Common myeloid progenitor, CD34-positive (primary cell): ENCODE measurements at regions not wholly inside any gene's neighbourhood (a gene's known extent, or its start where the extent isn't known, plus 50 kb on each side); places are given as distances from the start of the nearest gene placed in this dataset.

Experiments used
- CTCF ChIA-PET: fragments of 350-600 bp; sonication (Branson Sonifier 250); formaldehyde crosslinking; loops from one replicate; lab custom pipeline; 2021; ENCODE audit warnings: antibody characterized with exemption; lab: Charles Lee
- POLR2A ChIA-PET: fragments of 350-600 bp; sonication (Branson Sonifier 250); formaldehyde crosslinking; loops from one replicate; lab custom pipeline; 2021; ENCODE audit warnings: antibody characterized with exemption; lab: Charles Lee
- DNase-seq, 3 donors: peaks; one replicate each; pipeline versions ENCODE4 v3.0.0 to v3.0.0-alpha.2; 2013
- H3K27ac ChIP-seq, 2 experiments: 1 replicate in 1 of 2; 2 replicates in 1 of 2; pipeline ENCODE4 v1.7.0; 2013; ENCODE audit warnings: inconsistent platforms in 2 of 2, low read length in 2 of 2, mild to moderate bottlenecking in 2 of 2, low read depth in 1 of 2, moderate library complexity in 1 of 2; ENCODE audit not compliant: severe bottlenecking in 2 of 2, insufficient read depth in 1 of 2, poor library complexity in 1 of 2
- H3K27me3 ChIP-seq, 5 experiments: replicated peaks in 2 of 5; 1 replicate in 3 of 5; 2 replicates in 2 of 5; pipeline versions ENCODE4 v1.6.1 to v1.7.0; 2013; ENCODE audit warnings: low read length in 4 of 5, mild to moderate bottlenecking in 2 of 5, moderate library complexity in 2 of 5, inconsistent platforms in 1 of 5; ENCODE audit not compliant: insufficient read depth in 5 of 5, control insufficient read depth in 4 of 5
- H3K36me3 ChIP-seq, 4 experiments: 1 replicate in 2 of 4; 2 replicates in 2 of 4; pipeline versions ENCODE4 v1.6.1 to v1.7.0; 2013; ENCODE audit warnings: low read length in 3 of 4, control low read depth in 1 of 4, mild to moderate bottlenecking in 1 of 4; ENCODE audit not compliant: control insufficient read depth in 4 of 4, insufficient read depth in 4 of 4
- H3K4me1 ChIP-seq, 4 experiments: 1 replicate in 3 of 4; 2 replicates in 1 of 4; pipeline versions ENCODE4 v1.6.1 to v1.7.1; 2013; ENCODE audit warnings: low read length in 3 of 4, mild to moderate bottlenecking in 3 of 4, control low read depth in 1 of 4, inconsistent platforms in 1 of 4, moderate library complexity in 1 of 4; ENCODE audit not compliant: control insufficient read depth in 4 of 4, insufficient read depth in 4 of 4; ENCODE audit errors: control extremely low read depth in 1 of 4
- H3K4me3 ChIP-seq, 7 experiments: 1 replicate in 4 of 7; 2 replicates in 3 of 7; pipeline versions ENCODE4 v1.5.1 to v1.7.0; 2013; ENCODE audit warnings: mild to moderate bottlenecking in 7 of 7, low read length in 6 of 7, moderate library complexity in 6 of 7, inconsistent platforms in 2 of 7, low read depth in 2 of 7, control low read depth in 1 of 7; ENCODE audit not compliant: insufficient read depth in 4 of 7, control insufficient read depth in 1 of 7; ENCODE audit errors: extremely low read depth in 1 of 7
- H3K9me3 ChIP-seq, 5 experiments: 1 replicate in 4 of 5; 2 replicates in 1 of 5; pipeline versions ENCODE4 v1.6.1 to v1.7.1; 2013; ENCODE audit warnings: low read length in 4 of 5, mild to moderate bottlenecking in 2 of 5, inconsistent platforms in 1 of 5, low read depth in 1 of 5, moderate library complexity in 1 of 5; ENCODE audit not compliant: control insufficient read depth in 4 of 5, insufficient read depth in 2 of 5; ENCODE audit errors: control extremely low read depth in 1 of 5
- WGBS: methylation state at CpG from one replicate; pipeline ENCODE4 v1.1.5; 2013; ENCODE audit not compliant: insufficient coverage; 5-methylcytosine and 5-hydroxymethylcytosine counted together

GRCh38 chr4:66959207-66959606 is 586.1 kb downstream of the CENPC start:
- Histone ChIP-seq H3K27me3 (no peaks in the 10 kb centered on the region), H3K4me1 (no peaks in the 10 kb centered on the region), H3K4me3 (no peak overlapping the region), H3K27ac (no peak overlapping the region), H3K36me3 (no peaks in the 10 kb centered on the region), H3K9me3 (no peaks in the 10 kb centered on the region)
- 100% methylated on average over 1 of the region's 2 CpGs for WGBS
- ChIA-PET CTCF (no interaction called here), POLR2A (no interaction called here)
- DNase-seq: no peak

GRCh38 chr4:66956852-66957251 is 588.5 kb downstream of the CENPC start:
- H3K4me1 ChIP-seq: no peaks in the 10 kb centered on the region
- H3K36me3 ChIP-seq: no peaks in the 10 kb centered on the region
- ChIA-PET CTCF (no interaction called here), POLR2A (no interaction called here)
- H3K27ac ChIP-seq: no peak overlapping the region
- no peaks in the 10 kb centered on the region for H3K27me3 ChIP-seq
- 100% methylated on average over 1 of the region's 1 CpG for WGBS
- H3K9me3 ChIP-seq: no peaks in the 10 kb centered on the region
- H3K4me3 ChIP-seq: no peak overlapping the region
- no peak for DNase-seq

- ChIA-PET CTCF (no interaction called here), POLR2A (no interaction called here)
- no peak for DNase-seq
- Histone ChIP-seq H3K36me3 (no peaks in the 10 kb centered on the region), H3K4me1 (no peaks in the 10 kb centered on the region), H3K27me3 (no peaks in the 10 kb centered on the region), H3K27ac (no peak overlapping the region), H3K4me3 (no peak overlapping the region), H3K9me3 (no peaks in the 10 kb centered on the region)
- 93% methylated on average over 4 of the region's 6 CpGs for WGBS
Measured at GRCh38 chr4:66956426-66956825, 588.9 kb downstream of the CENPC start.

GRCh38 chr4:66955784-66956183 is 589.5 kb downstream of the CENPC start:
- DNase-seq: no peak
- Histone ChIP-seq H3K9me3 (no peaks in the 10 kb centered on the region), H3K36me3 (no peaks in the 10 kb centered on the region), H3K27me3 (no peaks in the 10 kb centered on the region), H3K27ac (no peak overlapping the region), H3K4me3 (no peak overlapping the region), H3K4me1 (no peaks in the 10 kb centered on the region)
- POLR2A ChIA-PET: no interaction called here
- WGBS: 100% methylated on average over 1 of the region's 3 CpGs
- CTCF ChIA-PET: interaction anchor here (0.5 kb wide), 1 partner anchor 1002 kb away, joined by 3 read pairs; no protein-coding TSS in a partner anchor

GRCh38 chr4:66949419-66949818 is 595.9 kb downstream of the CENPC start:
- no CpG with 5 or more reads among the region's 1 CpG for WGBS
- Histone ChIP-seq H3K4me3 (no peak overlapping the region), H3K27ac (no peak overlapping the region), H3K27me3 (no peaks in the 10 kb centered on the region), H3K9me3 (no peaks in the 10 kb centered on the region), H3K4me1 (peaks cover 0 to 12% (median under 1%) of the 10 kb centered on the region in 4 experiments), H3K36me3 (no peaks in the 10 kb centered on the region)
- CTCF ChIA-PET: interaction anchor here (0.6 kb wide), 1 partner anchor 71 kb away, joined by 4 read pairs; no protein-coding TSS in a partner anchor
- peak; percentile 14 to 68 (median 68) for DNase-seq
- POLR2A ChIA-PET: no interaction called here

GRCh38 chr4:66946761-66947160 is 598.5 kb downstream of the CENPC start:
- H3K36me3 ChIP-seq: no peaks in the 10 kb centered on the region
- no peaks in the 10 kb centered on the region for H3K9me3 ChIP-seq
- ChIA-PET POLR2A (no interaction called here), CTCF (no interaction called here)
- no peak overlapping the region for H3K4me3 ChIP-seq
- H3K27me3 ChIP-seq: no peaks in the 10 kb centered on the region
- 86% methylated on average over 1 of the region's 1 CpG for WGBS
- H3K27ac ChIP-seq: no peak overlapping the region
- H3K4me1 ChIP-seq: peaks cover 0 to 12% (median under 1%) of the 10 kb centered on the region in 4 experiments
- DNase-seq: no peak

GRCh38 chr4:66943112-66943511 is 602.2 kb downstream of the CENPC start:
- WGBS: 100% methylated on average over 1 of the region's 4 CpGs
- POLR2A ChIA-PET: no interaction called here
- CTCF ChIA-PET: no interaction called here
- H3K27me3 ChIP-seq: no peaks in the 10 kb centered on the region
- H3K36me3 ChIP-seq: no peaks in the 10 kb centered on the region
- H3K4me1 ChIP-seq: no peaks in the 10 kb centered on the region
- no peak overlapping the region for H3K27ac ChIP-seq
- H3K4me3 ChIP-seq: no peak overlapping the region
- no peak for DNase-seq
- H3K9me3 ChIP-seq: no peaks in the 10 kb centered on the region
